Activated CD4-positive, alpha-beta T cell treated with anti-CD3 and anti-CD28 coated beads for 24 hours (primary cell): ENCODE measurements at regions not wholly inside any gene's neighbourhood (a gene's known extent, or its start where the extent isn't known, plus 50 kb on each side); places are given as distances from the start of the nearest gene placed in this dataset.
"Not testable (repeated sequence)": the region's sequence is repeated elsewhere in the genome, so short reads cannot be mapped to it uniquely, and the experiment has no call there.

Experiments used
- DNase-seq, 2 donors: peaks; one replicate each; pipeline ENCODE4 v3.0.0-alpha.2; 2020; ENCODE audit warnings: low read depth in 2 of 2

DNA sequence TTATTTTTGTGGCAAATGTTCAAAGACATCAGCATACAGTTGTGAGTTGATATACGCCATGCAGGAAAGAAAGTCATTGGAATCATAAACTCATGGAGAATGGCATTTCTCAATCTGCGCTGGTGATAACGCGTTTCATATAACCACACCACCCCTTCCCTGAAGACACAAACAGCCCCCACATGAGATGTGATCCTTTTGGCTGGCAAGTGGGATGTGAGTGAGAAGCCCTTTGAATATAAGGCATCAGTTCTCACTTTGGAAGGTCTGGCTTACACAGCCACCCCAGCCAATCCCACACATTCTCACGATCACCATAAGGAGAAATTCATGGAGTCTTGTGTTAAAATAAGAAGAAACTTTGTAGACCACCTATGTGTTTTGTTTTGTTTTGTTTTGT lies 725.0 kb downstream of the PRELID2 start:
- no peak for DNase-seq

DNA sequence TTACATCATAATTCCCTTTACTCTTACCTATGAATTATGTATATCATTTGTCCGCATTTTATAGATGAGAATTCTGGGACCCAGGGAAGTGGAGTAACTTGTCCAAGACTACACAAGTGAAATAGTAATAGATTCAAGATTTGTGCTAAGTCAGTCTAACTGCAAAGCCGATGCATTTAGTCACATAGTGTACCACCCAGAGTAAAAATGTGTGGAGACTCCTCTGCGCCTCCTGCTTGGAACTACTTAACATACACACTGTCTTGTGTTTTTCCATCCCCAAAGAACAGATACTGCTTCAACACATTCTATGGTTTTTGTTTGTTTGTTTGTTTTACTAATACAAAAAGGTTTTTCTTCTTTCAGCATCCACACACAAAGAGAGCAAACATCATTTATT lies 729.8 kb downstream of the PRELID2 start:
- DNase-seq = no peak

- no peak for DNase-seq
These were observed 731.0 kb downstream of the PRELID2 start for GRCh38 chr5:145104106-145104505.

DNA sequence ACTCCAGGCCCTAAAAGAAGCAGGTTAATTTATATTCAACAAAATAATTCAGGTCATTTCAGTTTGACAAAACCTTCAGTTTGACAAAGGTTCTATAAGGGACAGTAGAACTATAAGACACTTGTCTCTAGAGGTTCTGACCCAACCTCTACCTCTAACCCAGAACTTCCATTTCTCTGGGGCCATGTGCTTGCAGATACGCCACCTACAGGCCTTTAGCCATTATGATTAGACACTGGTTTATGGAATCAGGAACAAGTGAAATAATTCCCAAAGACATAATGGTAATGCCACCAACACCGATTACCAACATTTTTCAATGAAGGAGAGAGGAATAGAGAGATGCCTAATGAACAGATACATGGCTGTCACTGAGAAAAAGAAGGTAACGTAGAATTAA lies 733.9 kb downstream of the PRELID2 start:
- DNase-seq = no peak

DNA sequence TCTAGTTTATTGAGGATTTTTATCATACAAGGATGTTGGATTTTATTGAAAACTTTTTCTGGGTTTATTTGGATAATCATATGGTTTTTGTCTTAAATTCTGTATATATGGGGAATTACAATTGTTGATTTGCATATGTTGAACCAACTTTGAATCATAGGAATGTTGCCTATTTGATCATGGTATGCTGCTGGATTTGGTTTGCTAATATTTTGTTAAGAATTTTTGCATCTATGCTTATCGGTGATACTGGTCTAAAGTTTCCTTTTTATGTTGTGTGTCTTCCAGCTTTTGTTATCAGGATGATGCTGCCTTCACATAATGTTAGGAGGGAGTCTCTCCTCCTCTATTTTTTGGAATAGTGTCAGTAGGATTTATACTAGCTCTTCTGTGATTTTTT lies 745.0 kb downstream of the PRELID2 start:
- DNase-seq = no peak

DNA sequence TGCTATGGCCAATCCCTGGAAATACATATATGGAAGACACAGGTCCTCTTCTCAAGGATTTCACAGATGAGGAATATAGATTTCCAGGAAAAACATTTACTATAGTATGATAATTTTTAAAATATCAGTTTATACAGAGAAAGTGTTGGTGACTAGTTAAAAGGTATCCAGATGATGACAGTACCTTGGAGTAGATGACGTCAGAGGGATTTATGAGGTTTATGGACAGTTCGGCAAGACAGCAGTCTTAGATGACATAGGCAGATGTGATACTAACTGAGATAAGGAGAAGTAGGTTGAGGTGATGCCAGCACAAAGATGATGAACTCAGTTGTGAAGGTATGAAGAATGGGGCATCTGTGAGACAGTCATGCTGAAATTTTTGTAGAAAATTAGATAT lies 750.3 kb downstream of the PRELID2 start:
- DNase-seq = no peak

- DNase-seq = no peak
These were observed 758.1 kb downstream of the PRELID2 start for GRCh38 chr5:145077028-145077427.

- no peak for DNase-seq
These were observed 759.1 kb downstream of the PRELID2 start for GRCh38 chr5:145076040-145076439.

DNA sequence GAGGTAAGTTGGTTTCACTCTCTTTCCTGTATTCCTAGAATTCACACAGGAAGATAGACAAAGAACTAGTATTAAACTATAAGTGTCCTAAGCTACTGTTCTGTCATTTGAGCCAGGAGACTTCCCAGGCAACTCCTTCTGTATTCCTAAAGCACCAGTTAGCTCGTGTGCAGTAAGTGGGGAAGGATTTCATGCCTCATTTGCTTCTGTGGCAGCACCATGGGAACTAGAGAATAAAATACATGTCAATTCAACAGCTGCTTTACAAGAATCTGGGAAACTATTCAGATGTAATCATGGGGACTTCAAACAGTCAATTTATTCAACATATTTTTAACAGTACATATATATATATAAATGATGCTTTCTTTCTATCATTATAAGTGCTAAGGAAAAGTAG lies 762.3 kb downstream of the PRELID2 start:
- DNase-seq = no peak

DNA sequence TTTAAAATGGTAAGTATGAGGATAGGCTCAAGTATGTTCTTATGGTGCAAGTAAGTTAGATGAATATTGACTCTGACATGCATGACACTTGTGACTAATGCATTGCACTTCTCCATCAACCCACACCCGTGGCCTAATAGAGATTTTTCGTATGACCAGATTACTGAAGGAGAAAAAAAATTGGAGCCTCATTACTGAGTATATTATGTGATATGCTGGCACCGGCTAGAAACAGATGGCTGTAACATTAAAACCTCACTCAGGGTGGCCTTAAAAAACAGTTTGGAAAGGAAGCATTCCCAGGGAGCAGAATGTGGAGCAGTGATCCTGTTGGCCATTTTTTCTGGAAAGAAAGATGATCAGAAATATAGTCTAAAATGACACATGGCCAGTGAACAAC lies 766.4 kb downstream of the PRELID2 start:
- DNase-seq = no peak

GRCh38 chr5:145062280-145063062 lies 772.7 kb downstream of the PRELID2 start:
- DNase-seq = no peak

GRCh38 chr5:145056800-145057199 lies 778.3 kb downstream of the PRELID2 start:
- no peak for DNase-seq

GRCh38 chr5:145050181-145050580 lies 785.0 kb downstream of the PRELID2 start:
- DNase-seq = no peak

DNA sequence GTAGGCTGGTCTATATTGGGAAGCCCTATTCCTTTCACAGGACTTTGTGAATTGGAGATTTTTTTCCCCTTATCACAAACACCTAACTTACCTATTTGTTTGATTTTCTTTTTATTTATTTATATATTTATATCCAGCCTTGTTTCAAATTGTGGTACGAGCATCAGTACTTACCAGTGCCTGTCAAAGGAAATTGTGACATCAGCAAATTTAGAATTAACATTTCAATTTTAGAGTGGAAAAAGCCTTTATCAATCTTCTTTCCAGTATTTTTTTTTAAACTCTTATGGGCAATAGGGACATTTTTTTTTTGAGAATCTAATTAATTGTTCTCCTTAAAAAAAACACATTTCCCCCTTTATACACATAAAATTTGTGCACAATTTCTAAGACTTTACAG lies 790.2 kb downstream of the PRELID2 start:
- DNase-seq = no peak

GRCh38 chr5:145028626-145029025 lies 806.5 kb downstream of the PRELID2 start:
- no peak for DNase-seq

GRCh38 chr5:145027286-145027685 lies 807.9 kb downstream of the PRELID2 start:
- no peak for DNase-seq

DNA sequence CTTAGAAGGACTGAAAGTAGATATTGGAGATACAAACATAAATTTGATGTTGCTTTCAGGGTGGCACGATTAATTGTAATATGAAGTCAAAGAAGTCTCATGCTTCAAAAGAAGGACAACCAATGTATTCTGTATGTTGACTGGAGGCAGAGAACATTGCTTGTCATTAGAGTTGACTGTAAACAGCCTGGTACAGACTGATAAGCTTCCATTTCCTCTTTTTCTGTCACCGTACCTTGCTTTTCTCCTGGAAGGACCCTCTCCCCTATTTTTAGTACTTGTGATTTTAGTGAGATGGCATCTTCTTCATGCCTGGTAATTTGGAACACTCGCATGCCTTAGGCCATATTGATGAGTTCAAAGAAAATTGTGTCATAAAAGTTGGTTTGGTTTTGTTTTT lies 809.4 kb downstream of the PRELID2 start:
- DNase-seq = no peak

DNA sequence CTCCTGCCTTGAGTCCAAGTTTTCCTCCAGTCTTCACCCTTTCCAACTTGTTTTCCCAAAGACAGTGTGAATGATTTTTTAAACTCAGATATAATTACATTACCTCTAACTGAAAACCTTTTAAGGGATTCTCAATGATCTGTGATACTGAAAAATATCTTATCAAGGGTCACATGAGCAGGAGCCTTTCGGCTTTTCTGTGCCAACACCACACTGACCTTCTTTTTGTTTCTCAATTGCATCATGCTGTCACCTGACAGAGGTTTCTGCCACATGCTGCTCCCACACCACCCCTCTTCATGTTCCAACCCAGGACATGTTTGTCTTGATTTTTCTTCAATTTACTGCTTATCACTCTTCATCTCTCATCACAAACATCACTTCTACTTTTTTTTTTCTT lies 820.0 kb downstream of the PRELID2 start:
- DNase-seq = no peak

- DNase-seq = no peak
These were observed 821.0 kb downstream of the PRELID2 start for GRCh38 chr5:145014109-145014508.

DNA sequence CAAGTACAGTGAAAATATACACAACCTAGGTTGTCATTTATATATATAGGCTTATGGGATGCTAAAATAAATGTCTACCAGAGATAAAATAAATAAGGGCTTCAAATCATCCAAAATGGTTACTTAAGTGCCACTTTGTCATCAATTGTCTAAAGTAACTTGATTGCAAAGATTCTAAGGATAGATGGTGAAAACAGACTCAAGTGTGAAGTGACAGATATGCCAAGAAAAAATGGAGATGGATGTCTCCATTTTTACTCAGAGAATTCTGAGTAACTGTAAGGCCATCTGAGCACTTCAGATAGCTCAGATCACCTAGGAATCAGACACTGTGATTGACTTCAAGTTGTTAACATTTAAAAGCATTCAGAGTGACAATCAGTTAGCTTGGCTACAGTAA lies 824.3 kb downstream of the PRELID2 start:
- DNase-seq = no peak

DNA sequence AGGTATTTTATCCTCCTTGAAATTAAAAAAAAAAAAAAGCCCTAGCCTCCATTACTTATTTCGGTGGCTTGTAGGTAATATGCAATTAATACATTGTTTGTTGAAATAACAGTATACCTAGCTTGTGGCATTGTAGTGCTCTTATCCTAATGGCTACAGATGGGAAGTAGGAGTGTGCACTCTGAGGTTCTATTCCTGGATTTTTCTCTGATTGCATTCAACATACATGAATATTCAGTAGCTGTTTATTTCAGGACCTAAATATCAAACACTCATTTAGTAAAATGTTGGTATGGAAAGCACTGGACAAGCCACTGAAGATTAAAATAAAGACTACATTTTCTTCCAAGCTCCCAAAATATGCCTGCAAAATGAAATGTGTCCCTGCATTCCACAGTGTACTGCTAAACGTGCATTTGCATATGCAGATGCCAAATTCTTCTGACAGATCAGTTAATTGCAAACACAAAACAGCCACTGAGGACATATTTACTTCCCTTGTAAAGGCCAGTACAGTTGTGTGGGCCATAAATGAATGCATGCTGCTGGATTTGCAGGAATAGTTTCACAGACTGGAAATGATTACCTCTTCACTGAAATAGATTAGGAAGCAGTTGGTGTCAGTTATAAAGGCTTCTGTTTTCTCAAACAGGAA lies 826.1 kb downstream of the PRELID2 start:
- DNase-seq = no peak

GRCh38 chr5:144994356-144994755 lies 823.7 kb downstream of the KCTD16 start:
- not testable (repeated sequence) for DNase-seq

DNA sequence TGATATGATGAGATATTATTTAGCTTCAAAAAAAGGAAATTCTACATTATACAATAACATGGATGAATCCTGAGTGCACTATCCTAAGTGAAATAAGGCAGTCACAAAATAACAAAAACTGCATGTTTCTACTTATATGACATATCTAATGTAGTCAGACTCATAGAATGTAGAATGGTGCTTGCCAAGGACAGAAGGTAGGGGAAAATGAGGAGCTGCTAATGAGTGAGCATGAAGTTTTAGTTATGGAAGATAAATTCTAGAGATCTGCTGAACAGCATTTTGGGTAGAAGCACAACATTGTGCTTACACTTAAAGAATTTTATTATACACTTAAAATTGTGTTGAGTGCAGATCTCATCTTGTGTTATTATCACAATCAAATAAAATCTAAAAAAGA lies 812.4 kb downstream of the KCTD16 start:
- DNase-seq = no peak
